ENCODE measurements at regions not wholly inside any gene's neighbourhood (a gene's known extent, or its start where the extent isn't known, plus 50 kb on each side); places are given as distances from the start of the nearest gene placed in this dataset.

DNA sequence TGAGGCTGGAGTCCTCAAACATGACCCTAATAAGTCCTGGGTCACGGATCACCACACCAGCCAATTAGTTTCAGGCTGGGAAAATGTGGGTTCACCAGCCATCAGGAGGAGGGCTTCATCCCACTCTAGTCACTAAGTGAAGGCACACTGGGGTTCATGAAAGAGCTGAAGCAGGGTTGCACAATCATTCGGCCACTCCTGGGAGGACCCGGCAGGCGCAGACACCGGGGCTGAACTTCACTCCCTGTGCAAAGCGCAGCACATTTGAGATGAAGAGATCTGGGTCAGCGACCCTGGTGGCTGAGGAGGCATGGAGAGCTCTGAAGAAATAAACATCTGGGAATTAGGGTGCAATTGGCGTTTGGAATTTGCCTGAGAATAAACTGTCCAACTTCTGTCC is 684.4 kb upstream of the SALL3 start:
- TF ChIP-seq, protein P1, sequence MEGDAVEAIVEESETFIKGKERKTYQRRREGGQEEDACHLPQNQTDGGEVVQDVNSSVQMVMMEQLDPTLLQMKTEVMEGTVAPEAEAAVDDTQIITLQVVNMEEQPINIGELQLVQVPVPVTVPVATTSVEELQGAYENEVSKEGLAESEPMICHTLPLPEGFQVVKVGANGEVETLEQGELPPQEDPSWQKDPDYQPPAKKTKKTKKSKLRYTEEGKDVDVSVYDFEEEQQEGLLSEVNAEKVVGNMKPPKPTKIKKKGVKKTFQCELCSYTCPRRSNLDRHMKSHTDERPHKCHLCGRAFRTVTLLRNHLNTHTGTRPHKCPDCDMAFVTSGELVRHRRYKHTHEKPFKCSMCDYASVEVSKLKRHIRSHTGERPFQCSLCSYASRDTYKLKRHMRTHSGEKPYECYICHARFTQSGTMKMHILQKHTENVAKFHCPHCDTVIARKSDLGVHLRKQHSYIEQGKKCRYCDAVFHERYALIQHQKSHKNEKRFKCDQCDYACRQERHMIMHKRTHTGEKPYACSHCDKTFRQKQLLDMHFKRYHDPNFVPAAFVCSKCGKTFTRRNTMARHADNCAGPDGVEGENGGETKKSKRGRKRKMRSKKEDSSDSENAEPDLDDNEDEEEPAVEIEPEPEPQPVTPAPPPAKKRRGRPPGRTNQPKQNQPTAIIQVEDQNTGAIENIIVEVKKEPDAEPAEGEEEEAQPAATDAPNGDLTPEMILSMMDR (IDR thresholded peaks at IDR 0.05): no peak
- no peak for TF ChIP-seq POLR2A (IDR thresholded peaks at IDR 0.05)
